ENCODE measurements at regions not wholly inside any gene's neighbourhood (a gene's known extent, or its start where the extent isn't known, plus 50 kb on each side); places are given as distances from the start of the nearest gene placed in this dataset.
"Not testable (repeated sequence)": the region's sequence is repeated elsewhere in the genome, so short reads cannot be mapped to it uniquely, and the experiment has no call there.

DNA sequence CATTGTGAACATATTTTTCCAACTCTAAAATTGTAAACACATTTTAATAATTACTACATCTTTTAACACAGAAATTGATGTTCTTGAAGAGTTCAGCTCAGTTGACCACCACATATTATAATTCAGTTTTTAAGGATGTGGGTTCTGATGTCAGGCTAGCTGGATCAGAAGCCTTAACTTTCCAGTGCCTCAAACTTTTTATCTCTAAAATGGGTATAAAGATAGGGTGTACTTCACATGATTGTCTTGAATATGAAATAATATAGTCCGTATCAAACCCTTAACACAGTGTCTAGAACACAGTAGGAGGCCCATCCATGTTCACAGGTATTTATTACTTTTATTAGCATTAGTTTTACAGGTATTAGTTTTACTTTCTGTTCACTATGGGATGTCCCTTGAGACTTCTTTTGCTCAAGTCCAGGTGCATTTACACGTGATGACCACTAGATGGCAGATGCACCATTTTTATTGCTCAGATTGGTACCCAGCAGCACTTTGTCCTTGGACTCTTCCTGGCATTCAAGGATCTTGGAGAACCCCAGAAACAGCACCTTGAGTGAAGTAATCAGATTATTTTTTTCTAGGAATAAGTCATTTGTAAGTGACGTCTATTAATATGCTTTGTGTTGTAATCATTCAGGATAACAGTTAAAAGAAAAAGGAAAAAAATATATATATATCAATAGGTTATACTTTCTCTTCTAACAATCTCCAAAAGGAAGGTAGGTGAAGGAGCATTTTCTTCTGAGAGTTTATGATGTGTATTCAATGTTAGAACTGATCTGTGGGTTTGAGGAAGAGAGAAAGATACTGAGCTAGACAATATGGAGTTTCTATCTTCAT, 580.2 kb downstream of the ETNK1 start:
- peak; percentile 8 to 55 for DNase-seq

- no peak for DNase-seq
These were observed 584.8 kb downstream of the ETNK1 start for GRCh38 chr12:23209793-23210192.

DNA sequence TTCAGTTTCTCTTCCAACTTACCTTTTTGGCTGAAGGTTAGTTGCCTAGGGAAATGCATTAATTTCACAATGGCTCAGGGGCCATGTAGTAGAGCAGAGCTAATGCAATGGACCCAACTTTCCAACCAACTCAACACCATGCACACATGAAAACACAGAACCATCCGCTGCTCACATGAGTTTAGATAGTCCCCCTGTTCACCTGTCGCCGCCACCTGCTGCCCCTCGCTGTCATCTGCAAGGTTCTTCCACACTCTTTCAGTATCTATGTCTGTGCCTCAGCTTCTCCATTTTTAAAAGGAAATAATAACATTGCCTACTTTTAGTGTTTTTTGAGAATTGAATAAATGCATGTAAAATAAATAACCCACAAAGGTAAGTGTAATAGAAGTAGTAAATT, 585.6 kb downstream of the ETNK1 start:
- DNase-seq, result no peak

- no peak for DNase-seq
These were observed 586.7 kb downstream of the ETNK1 start for GRCh38 chr12:23211384-23212320.

GRCh38 chr12:23217158-23217557, 592.2 kb downstream of the ETNK1 start:
- DNase-seq, result no peak

- no peak for DNase-seq
These were observed 592.7 kb downstream of the ETNK1 start for GRCh38 chr12:23217667-23218066.

DNA sequence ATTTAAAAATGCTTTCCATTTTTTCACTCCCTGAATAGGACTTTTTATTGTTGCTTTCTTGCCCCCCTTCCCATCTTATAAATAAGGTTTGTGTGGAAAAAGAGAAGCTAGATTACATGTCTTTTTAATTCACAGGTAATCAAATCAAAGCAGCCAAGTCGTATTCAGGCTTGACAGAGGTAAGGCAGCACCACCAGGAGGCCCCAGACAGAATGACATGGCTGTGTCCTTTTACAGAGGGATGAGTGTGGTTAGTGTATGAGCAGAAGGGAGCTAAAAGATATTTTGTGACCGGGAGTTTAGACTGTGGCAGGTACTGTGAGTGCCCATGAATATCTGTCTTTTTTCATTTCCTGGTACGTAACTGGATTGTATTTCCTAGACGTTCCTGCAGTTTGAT, 596.1 kb downstream of the ETNK1 start:
- no peak for DNase-seq

DNA sequence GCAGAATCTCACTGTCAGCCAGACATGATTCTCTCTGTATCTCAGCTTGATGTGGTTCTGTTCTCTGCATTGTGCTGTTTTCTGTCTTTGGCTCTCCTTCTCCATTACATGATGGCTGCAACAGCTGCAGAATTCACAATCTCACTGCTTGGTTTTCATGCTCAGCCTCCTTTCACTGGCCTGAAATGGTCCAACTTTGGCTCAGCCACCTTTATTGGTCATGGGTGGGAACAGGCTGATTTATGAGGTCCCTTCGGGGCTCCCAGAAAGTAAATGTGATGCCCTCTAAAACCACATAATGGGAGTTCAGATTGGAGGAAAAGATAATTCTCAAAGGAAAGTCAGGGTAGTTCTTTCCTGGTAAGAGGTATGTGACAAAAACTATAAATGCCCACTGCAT, 597.0 kb downstream of the ETNK1 start:
- DNase-seq, result no peak

DNA sequence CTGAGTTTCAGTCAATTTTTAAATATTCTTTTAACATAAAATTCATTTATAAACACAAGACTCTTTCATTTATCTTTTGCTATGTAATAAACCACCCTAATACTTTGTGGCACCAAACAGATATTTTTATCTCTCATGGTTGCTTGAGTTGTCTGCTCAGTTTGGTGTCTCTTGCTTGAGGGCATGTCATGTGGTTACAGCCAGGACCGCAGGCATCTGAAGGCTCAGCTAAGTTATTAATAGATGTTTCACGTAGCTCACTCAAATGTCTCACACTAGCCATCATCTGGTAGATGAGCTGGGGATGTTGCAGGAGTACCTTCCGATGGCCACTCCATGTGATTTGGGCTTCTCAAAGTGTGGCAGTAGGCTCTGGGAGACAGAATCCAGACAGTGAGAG, 597.8 kb downstream of the ETNK1 start:
- no peak for DNase-seq

DNA sequence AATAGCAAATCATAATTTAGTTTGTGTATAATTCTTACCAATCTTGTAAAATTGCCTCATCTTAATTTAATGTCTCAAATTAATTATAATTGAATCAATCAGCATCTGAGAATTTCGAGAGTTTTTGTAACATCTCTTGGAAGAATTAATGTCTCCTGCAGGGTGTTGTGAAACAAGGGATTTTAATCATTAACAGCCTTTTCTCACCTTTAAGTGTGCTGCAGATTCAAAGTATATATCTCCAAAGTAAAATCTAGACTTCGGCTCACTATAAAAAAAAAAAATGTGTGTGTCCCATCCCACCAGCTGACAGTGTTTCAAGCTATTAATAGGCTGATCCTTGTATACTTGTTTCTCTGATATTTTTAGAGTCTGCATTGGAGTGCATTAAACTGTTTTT, 603.1 kb downstream of the ETNK1 start:
- no peak for DNase-seq

DNA sequence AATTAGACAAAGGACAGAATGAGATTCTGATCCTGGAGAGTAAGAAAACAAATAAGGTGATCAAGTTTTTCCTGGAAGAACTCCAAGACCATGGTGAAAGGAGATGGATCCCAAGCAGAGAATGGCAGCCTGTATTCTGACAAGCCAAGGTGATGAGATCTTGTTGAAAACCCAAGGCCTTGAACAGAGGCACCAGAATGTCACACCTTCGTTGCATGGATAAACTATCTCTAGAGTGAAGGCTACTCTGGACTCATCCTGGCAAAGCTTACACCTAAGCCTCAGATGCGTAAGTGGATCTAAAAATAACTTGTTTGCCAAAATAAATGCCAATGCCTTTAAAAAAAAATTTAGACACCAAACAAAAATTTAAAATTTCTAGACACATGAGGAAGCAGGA, 605.9 kb downstream of the ETNK1 start:
- no peak for DNase-seq

DNA sequence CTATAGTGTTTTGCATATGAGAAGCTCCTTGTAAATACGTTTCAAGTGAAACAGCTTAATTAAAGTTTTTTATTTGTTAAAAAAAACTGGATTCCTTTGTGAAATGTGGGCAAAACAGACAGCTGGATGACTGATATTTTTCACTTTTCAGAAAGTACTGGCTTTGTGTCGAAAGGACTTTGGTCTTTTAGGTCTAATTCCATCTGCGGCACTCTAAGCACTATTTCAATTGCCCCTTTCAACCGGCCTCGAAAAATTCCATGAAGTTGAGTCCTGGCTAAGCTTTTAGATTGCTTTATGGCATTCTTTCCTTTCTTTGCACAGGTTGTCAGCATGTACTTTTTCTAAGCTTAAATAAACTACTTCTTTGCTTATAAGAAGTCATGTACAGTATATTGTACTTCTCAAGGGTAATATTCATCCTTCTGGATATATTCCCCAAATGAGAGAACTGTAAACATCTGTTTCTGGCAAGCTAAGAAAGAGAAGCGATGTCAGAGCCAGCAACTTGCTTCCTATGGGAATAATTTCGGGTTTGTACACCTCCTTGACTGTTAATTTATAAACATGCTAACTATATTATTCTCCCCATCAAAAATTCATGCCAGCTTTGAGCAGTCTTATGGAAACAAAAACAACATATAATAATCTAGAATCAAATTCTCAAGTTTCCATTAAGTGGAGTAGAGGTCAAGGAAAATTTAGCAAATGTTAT, 611.3 kb downstream of the ETNK1 start:
- no peak for DNase-seq

DNA sequence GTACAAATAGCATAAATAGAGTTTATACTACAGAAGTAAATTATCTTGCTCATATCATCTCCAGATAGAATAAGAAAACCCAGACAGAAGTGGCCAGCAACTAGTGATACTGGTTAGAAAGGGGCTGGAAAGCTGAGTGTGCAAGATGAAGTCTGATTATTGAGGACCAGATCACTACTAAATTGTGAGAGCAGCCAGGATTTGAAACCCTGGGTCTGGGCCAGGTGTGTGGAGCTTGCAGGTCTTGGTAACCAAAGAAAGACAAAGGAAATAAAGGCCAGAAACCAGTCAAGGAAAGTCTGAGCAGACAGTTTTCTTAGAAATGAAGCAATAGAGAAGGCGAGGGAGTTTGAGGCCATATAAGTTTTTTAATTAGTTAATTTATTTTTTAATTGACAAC, 611.8 kb downstream of the ETNK1 start:
- DNase-seq, result no peak

DNA sequence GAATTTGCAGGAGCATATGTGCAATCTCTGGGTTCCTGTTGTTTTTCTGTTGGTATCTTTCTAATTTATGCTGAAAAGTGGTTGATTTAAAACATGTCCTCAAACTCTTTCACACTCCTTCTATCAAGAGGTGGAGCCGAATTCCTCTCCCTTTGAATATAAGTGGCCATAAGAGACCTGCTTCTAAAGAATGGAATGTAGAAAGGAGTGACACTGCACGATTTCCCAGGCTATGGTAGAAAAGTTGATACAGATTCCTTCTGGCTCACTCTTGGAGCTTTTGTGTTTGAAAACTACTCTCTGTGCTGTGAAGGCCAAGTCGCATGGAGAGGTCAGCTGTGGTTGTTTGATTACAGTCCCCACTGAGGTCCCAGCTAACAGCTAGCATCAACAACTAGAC, 613.2 kb downstream of the ETNK1 start:
- no peak for DNase-seq

DNA sequence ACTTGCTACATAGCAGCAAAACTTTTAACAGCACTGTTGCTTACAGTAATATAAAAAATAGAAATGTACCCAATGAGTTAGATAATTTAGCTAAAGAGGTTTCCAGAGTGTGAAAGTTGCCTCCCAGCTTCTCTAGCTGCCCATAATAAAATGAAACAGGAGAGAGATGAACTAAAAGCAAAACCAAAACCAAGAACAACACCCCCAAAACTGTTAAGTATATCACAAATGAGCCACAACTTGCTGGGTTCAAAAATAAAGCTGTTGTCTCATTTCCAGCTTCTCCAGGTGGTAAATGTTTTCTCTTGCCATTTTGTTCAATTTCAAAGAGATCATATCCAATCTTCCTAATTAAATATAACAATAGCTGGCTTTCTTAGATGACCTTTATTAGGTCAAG, 614.0 kb downstream of the ETNK1 start:
- no peak for DNase-seq

DNA sequence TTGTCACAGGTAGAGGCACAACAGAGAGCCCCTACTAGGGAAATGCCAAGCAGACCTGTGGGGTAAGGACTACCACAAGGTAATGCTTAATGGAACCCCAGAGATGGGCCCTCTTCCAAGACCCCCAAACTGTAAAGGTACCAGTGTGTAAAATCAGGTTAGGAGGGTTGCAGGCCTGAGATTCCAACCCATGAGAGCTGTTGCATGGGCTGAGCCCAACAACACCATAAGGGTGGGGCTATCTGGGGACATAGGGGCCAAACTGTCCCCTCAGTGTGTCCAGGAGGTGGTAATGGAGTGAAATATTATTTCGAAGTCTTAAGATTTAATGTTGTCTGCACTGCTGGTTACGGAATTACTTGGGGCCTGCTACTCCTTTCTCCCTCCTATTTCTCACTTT, 620.2 kb downstream of the ETNK1 start:
- no peak for DNase-seq

DNA sequence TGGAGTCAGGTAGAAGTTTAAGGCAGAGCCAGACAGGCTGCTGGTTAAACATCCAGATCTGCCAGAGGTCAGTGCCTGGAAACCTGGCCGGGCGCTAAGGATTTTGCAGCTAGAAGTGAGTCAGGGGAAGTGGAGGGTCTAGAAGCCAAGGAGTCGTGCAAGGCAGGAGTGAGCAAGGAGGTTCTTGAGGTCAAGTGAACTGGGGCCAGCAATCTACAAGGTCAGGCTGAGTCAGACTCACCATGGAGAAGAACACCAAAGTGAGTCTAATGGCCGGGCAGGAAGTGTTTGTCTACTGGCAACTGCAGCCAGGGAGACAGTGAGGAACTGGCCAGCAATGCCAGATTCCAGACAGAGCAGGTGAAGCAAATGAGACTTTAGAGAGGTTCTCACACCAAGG, 628.2 kb downstream of the ETNK1 start:
- DNase-seq, result no peak

- not testable (repeated sequence) for DNase-seq
These were observed 628.9 kb downstream of the ETNK1 start for GRCh38 chr12:23253910-23254309.

GRCh38 chr12:23259558-23259957, 634.6 kb downstream of the ETNK1 start:
- DNase-seq, result no peak

GRCh38 chr12:23262670-23263069, 637.7 kb downstream of the ETNK1 start:
- no peak for DNase-seq

DNA sequence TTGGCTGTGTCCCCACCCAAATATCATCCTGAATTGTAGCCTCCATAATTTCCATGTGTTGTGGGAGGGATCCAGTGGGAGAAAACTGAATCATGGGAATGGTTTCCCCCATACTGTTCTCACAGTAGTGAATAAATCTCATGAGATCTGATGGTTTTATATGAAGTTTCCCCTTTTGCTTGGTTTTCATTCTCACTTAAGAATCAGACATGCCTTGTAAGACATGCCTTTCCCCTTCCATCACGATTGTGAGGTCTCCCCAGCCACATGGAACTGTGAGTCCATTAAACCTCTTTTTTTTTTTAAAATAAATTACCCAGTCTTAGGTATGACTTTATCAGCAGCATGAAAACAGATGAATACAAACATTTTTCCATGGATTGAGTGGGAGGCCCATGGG, 652.9 kb downstream of the ETNK1 start:
- DNase-seq, result no peak

GRCh38 chr12:23281295-23281694, 656.3 kb downstream of the ETNK1 start:
- no peak for DNase-seq

DNA sequence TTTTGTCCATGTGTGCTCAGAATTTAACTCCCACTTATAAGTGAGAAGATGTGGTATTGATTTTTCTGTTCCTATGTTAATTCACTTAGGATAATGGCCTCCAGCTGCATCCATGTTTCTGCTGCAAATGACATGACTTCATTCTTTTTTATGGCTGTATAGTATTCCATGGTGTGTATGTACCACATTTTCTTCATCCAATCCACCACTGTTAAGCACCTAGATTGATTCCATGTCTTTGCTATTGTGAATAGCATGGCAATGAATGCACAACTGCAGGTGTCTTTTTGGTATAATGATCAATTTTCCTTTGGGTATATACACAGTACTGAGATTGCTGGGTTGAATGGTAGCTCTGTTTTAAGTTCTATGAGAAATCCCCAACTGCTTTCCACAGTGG, 657.7 kb downstream of the ETNK1 start:
- no peak for DNase-seq
